Lung (tissue), 11 donors: ENCODE measurements at regions not wholly inside any gene's neighbourhood (a gene's known extent, or its start where the extent isn't known, plus 50 kb on each side); places are given as distances from the start of the nearest gene placed in this dataset.

Experiments
- ATAC-seq: fragments of 200-7000 bp; cut with Tn5 transposase; one replicate; pipeline ENCODE4 v1.9.1; 2020; ENCODE audit warnings: moderate number of reproducible peaks; ENCODE audit not compliant: insufficient read depth, low FRiP score
- DNase-seq, 3 donors: peaks; one replicate each; pipeline ENCODE4 v3.0.0-alpha.2; 2013 to 2017
- H3K27ac ChIP-seq, 2 donors: one replicate each; pipeline ENCODE4 v1.5.1; 2013; ENCODE audit warnings: mild to moderate bottlenecking in 2 of 2, moderate library complexity in 2 of 2, control low read depth in 1 of 2, inconsistent platforms in 1 of 2, low read depth in 1 of 2, low read length in 1 of 2
- H3K27me3 ChIP-seq, 3 donors: one replicate each; pipeline ENCODE4 v1.5.1; 2013; ENCODE audit warnings: low read length in 2 of 3; ENCODE audit not compliant: control insufficient read depth in 3 of 3, insufficient read depth in 3 of 3
- H3K36me3 ChIP-seq, 4 donors: one replicate each; pipeline ENCODE4 v1.5.1; 2013; ENCODE audit warnings: low read length in 4 of 4, mild to moderate bottlenecking in 1 of 4, moderate library complexity in 1 of 4; ENCODE audit not compliant: control insufficient read depth in 4 of 4, insufficient read depth in 4 of 4
- H3K4me1 ChIP-seq, 5 donors: one replicate each; pipeline ENCODE4 v1.5.1; 2013; ENCODE audit warnings: low read length in 5 of 5, mild to moderate bottlenecking in 2 of 5, moderate library complexity in 1 of 5; ENCODE audit not compliant: control insufficient read depth in 5 of 5, insufficient read depth in 5 of 5
- H3K4me3 ChIP-seq: one replicate; pipeline ENCODE4 v1.5.1; 2013; ENCODE audit warnings: mild to moderate bottlenecking, control low read depth, moderate library complexity
- H3K9ac ChIP-seq, 2 donors: one replicate each; pipeline ENCODE4 v1.5.1; 2013; ENCODE audit warnings: low read length in 2 of 2, control low read depth in 1 of 2; ENCODE audit not compliant: insufficient read depth in 1 of 2
- H3K9me3 ChIP-seq, 4 donors: one replicate each; pipeline ENCODE4 v1.5.1; 2013; ENCODE audit warnings: low read length in 3 of 4, mild to moderate bottlenecking in 1 of 4, moderate library complexity in 1 of 4; ENCODE audit not compliant: control insufficient read depth in 4 of 4, insufficient read depth in 3 of 4
- CTCF ChIP-seq: IDR thresholded peaks from 2 replicates; pipeline ENCODE4 v1.5.1; 2012; ENCODE audit warnings: mild to moderate bottlenecking; ENCODE audit errors: control extremely low read depth, extremely low read depth
- WGBS, 2 donors: extraction: QIAGEN DNeasy Blood & Tissue Kit; methylation state at CpG; one replicate each; pipeline ENCODE4 v1.1.7; 2013; 5-methylcytosine and 5-hydroxymethylcytosine counted together
- donor health status: control.
- donor health status: control.
- donor health status: Bipolar disorder and iron deficiency.
- donor health status: healthy.
- donor health status: DM: yes; HTN: yes; CAD: no.

GRCh38 chr5:4561403-4561802 is 578.7 kb upstream of the ADAMTS16 start:
- WGBS, 2 donors: 63 to 67% methylated on average over 4 of the region's 4 CpGs
- H3K27ac ChIP-seq: no peak overlapping the region
- no peaks in the 10 kb centered on the region for H3K4me1 ChIP-seq
- no peaks in the 10 kb centered on the region for H3K27me3 ChIP-seq
- no peak for ATAC-seq
- H3K9ac ChIP-seq: no peak overlapping the region
- no peaks in the 10 kb centered on the region for H3K36me3 ChIP-seq
- no peak overlapping the region for H3K4me3 ChIP-seq
- TF ChIP-seq CTCF: no peak
- peaks cover 0 to 7% (median 2%) of the 10 kb centered on the region in 4 donors for H3K9me3 ChIP-seq
- DNase-seq: no peak

GRCh38 chr5:4563400-4563799 is 576.7 kb upstream of the ADAMTS16 start:
- no peak for TF ChIP-seq CTCF
- DNase-seq (no peak), ATAC-seq (no peak)
- Histone ChIP-seq H3K4me1 (no peaks in the 10 kb centered on the region), H3K36me3 (no peaks in the 10 kb centered on the region), H3K9ac (no peak overlapping the region), H3K4me3 (no peak overlapping the region), H3K27ac (no peak overlapping the region), H3K27me3 (no peaks in the 10 kb centered on the region), H3K9me3 (peaks cover 0 to 7% (median 2%) of the 10 kb centered on the region in 4 donors)
- 56 to 61% methylated on average over 4 of the region's 4 CpGs for WGBS, 2 donors

GRCh38 chr5:4570047-4570995 is 569.8 kb upstream of the ADAMTS16 start:
- DNase-seq (no peak), ATAC-seq (no peak)
- H3K27ac ChIP-seq: no peak overlapping the region
- no peak for TF ChIP-seq CTCF
- no peaks in the 10 kb centered on the region for H3K9me3 ChIP-seq
- H3K36me3 ChIP-seq: no peaks in the 10 kb centered on the region
- no peak overlapping the region for H3K9ac ChIP-seq
- H3K4me1 ChIP-seq: no peaks in the 10 kb centered on the region
- no peaks in the 10 kb centered on the region for H3K27me3 ChIP-seq
- 85% methylated on average over 5 of the region's 5 CpGs for WGBS, 2 donors
- H3K4me3 ChIP-seq: no peak overlapping the region
